ENCODE measurements at regions not wholly inside any gene's neighbourhood (a gene's known extent, or its start where the extent isn't known, plus 50 kb on each side); places are given as distances from the start of the nearest gene placed in this dataset.

DNA sequence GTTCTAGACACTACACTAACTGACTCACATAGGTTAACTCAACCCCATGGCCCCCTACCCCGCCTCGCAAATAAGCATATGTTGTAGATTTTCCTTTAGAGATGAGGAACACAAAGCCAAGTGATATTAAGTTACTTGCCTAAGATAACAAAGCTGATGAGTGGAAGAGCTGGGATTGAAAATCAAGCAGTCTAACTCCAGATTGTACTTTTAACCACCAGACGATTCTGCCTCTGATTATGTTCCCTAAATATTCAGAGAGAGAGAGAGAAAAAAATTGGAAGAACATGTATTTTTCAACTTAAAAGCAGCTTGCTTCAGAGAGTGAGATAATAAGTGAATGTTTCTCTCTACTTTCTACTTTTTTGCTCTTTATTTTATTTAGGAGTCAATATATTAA lies 66.9 kb upstream of the THBS1 start:
- TF ChIP-seq, protein P1, sequence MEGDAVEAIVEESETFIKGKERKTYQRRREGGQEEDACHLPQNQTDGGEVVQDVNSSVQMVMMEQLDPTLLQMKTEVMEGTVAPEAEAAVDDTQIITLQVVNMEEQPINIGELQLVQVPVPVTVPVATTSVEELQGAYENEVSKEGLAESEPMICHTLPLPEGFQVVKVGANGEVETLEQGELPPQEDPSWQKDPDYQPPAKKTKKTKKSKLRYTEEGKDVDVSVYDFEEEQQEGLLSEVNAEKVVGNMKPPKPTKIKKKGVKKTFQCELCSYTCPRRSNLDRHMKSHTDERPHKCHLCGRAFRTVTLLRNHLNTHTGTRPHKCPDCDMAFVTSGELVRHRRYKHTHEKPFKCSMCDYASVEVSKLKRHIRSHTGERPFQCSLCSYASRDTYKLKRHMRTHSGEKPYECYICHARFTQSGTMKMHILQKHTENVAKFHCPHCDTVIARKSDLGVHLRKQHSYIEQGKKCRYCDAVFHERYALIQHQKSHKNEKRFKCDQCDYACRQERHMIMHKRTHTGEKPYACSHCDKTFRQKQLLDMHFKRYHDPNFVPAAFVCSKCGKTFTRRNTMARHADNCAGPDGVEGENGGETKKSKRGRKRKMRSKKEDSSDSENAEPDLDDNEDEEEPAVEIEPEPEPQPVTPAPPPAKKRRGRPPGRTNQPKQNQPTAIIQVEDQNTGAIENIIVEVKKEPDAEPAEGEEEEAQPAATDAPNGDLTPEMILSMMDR (IDR thresholded peaks at IDR 0.05): no peak
- TF ChIP-seq POLR2A (IDR thresholded peaks at IDR 0.05): no peak

Measured in lower leg skin (tissue), 3 donors.